ENCODE measurements at regions not wholly inside any gene's neighbourhood (a gene's known extent, or its start where the extent isn't known, plus 50 kb on each side); places are given as distances from the start of the nearest gene placed in this dataset.

DNA sequence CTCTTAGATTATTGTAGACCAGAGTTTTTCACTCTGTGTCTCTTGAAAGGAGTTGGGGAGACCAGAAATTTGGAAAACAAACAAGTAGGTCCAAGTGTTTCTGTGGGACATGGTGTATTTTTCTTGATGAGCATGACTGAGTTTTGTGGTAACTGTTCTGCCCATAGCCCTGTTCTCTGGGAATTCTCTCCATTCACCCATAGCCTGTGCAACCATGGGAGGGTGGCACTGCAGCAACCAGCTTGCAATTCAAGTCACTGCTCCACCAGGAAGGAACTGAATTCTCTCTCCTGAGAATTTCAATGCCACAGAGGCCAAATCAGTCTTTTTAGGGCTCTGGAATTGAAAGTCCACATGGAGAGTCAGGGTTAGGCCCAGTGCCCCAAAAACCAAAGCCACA is 475.3 kb upstream of the TRPC7 start:
- TF ChIP-seq, protein P1, sequence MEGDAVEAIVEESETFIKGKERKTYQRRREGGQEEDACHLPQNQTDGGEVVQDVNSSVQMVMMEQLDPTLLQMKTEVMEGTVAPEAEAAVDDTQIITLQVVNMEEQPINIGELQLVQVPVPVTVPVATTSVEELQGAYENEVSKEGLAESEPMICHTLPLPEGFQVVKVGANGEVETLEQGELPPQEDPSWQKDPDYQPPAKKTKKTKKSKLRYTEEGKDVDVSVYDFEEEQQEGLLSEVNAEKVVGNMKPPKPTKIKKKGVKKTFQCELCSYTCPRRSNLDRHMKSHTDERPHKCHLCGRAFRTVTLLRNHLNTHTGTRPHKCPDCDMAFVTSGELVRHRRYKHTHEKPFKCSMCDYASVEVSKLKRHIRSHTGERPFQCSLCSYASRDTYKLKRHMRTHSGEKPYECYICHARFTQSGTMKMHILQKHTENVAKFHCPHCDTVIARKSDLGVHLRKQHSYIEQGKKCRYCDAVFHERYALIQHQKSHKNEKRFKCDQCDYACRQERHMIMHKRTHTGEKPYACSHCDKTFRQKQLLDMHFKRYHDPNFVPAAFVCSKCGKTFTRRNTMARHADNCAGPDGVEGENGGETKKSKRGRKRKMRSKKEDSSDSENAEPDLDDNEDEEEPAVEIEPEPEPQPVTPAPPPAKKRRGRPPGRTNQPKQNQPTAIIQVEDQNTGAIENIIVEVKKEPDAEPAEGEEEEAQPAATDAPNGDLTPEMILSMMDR (IDR thresholded peaks at IDR 0.05; ENCODE audit: control extremely low read depth in 1 of 3, insufficient read depth in 1 of 3, low read depth in 1 of 3, low read length in 3 of 3) = no peak
- TF ChIP-seq ZNF274 (IDR thresholded peaks at IDR 0.05; ENCODE audit: borderline replicate concordance, extremely low read depth, low read length) = no peak
- TF ChIP-seq, protein P2, sequence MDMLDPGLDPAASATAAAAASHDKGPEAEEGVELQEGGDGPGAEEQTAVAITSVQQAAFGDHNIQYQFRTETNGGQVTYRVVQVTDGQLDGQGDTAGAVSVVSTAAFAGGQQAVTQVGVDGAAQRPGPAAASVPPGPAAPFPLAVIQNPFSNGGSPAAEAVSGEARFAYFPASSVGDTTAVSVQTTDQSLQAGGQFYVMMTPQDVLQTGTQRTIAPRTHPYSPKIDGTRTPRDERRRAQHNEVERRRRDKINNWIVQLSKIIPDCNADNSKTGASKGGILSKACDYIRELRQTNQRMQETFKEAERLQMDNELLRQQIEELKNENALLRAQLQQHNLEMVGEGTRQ (IDR thresholded peaks at IDR 0.05; ENCODE audit: low read length) = no peak
- TF ChIP-seq JUND (IDR thresholded peaks at IDR 0.05; ENCODE audit: low read length) = no peak
- no peak for TF ChIP-seq ASH2L (IDR thresholded peaks at IDR 0.05; ENCODE audit: low read length)
- no peak for TF ChIP-seq CREB1 (IDR thresholded peaks at IDR 0.05)
- TF ChIP-seq CBX8 (IDR thresholded peaks at IDR 0.05; ENCODE audit: borderline replicate concordance, low read depth, low read length) = no peak
- TF ChIP-seq KDM4A (IDR thresholded peaks at IDR 0.05; ENCODE audit: low read depth, low read length, severe bottlenecking) = no peak
- no peak for TF ChIP-seq TAF1 (IDR thresholded peaks at IDR 0.05; ENCODE audit: low read depth, low read length)
- TF ChIP-seq POLR2AphosphoS5 (IDR thresholded peaks at IDR 0.05; ENCODE audit: low read depth, low read length) = no peak
- no peak for TF ChIP-seq POLR2A (IDR thresholded peaks at IDR 0.05; ENCODE audit: control extremely low read depth in 1 of 2, low read depth in 2 of 2, low read length in 2 of 2)
- no peak for TF ChIP-seq CBX5 (IDR thresholded peaks at IDR 0.05; ENCODE audit: low read depth, low read length)

Data from H1 (cell line).